Stimulated activated effector memory CD8-positive, alpha-beta T cell treated with anti-CD3 and anti-CD28 coated beads, Interleukin-12 subunit alpha, Interleukin-12 subunit beta, amount 100 ng/mL, for 72 hours (primary cell): ENCODE measurements at regions not wholly inside any gene's neighbourhood (a gene's known extent, or its start where the extent isn't known, plus 50 kb on each side); places are given as distances from the start of the nearest gene placed in this dataset.

Experiments used
- ATAC-seq: fragments of 150-1000 bp; cut with Tn5 transposase; 2 replicates; pipeline ENCODE4 v1.10.0; 2021
- DNase-seq, 2 donors: peaks; one replicate each; pipeline ENCODE4 v3.0.0; 2021 to 2022; ENCODE audit warnings: low spot score in 2 of 2
- H3K27ac Mint-ChIP-seq: one replicate; pipeline ENCODE4 v1.8.0; 2022; ENCODE audit warnings: mild to moderate bottlenecking, mixed read lengths
- H3K36me3 Mint-ChIP-seq: one replicate; pipeline ENCODE4 v1.8.0; 2022; ENCODE audit warnings: mild to moderate bottlenecking, mixed read lengths
- H3K4me1 Mint-ChIP-seq: one replicate; pipeline ENCODE4 v1.8.0; 2022; ENCODE audit warnings: mixed read lengths
- H3K4me3 Mint-ChIP-seq: one replicate; pipeline ENCODE4 v1.8.0; 2022; ENCODE audit warnings: mild to moderate bottlenecking, mixed read lengths
- H3K9me3 Mint-ChIP-seq: one replicate; pipeline ENCODE4 v1.8.0; 2022; ENCODE audit warnings: mixed read lengths

GRCh38 chr2:67839242-67839641 is 223.6 kb downstream of the C1D start:
- DNase-seq (no peak), ATAC-seq (no peak)

GRCh38 chr2:67839668-67840067 is 223.1 kb downstream of the C1D start:
- DNase-seq (no peak), ATAC-seq (no peak)
- no peaks in the 10 kb centered on the region for H3K4me1 Mint-ChIP-seq
- no peaks in the 10 kb centered on the region for H3K9me3 Mint-ChIP-seq
- H3K4me3 Mint-ChIP-seq: no peak overlapping the region
- H3K27ac Mint-ChIP-seq: no peak overlapping the region
- no peaks in the 10 kb centered on the region for H3K36me3 Mint-ChIP-seq

More at GRCh38 chr2:67839242-67839641, 223.6 kb downstream of the C1D start:
- Mint-ChIP-seq H3K27ac (no peak overlapping the region), H3K36me3 (no peaks in the 10 kb centered on the region), H3K4me1 (no peaks in the 10 kb centered on the region), H3K9me3 (no peaks in the 10 kb centered on the region), H3K4me3 (no peak overlapping the region)

- peak; percentile 67 for ATAC-seq
- no peak for DNase-seq
- Mint-ChIP-seq H3K9me3 (no peaks in the 10 kb centered on the region), H3K4me3 (no peak overlapping the region), H3K4me1 (no peaks in the 10 kb centered on the region), H3K27ac (no peak overlapping the region), H3K36me3 (no peaks in the 10 kb centered on the region)
Measured at GRCh38 chr2:67840460-67841068, 222.2 kb downstream of the C1D start.

GRCh38 chr2:67841711-67842110 is 221.1 kb downstream of the C1D start:
- no peak overlapping the region for H3K4me3 Mint-ChIP-seq
- no peak overlapping the region for H3K27ac Mint-ChIP-seq
- H3K36me3 Mint-ChIP-seq: no peaks in the 10 kb centered on the region
- DNase-seq (no peak), ATAC-seq (no peak)
- H3K9me3 Mint-ChIP-seq: no peaks in the 10 kb centered on the region
- H3K4me1 Mint-ChIP-seq: no peaks in the 10 kb centered on the region

- H3K4me3 Mint-ChIP-seq: no peak overlapping the region
- H3K4me1 Mint-ChIP-seq: no peaks in the 10 kb centered on the region
- no peak overlapping the region for H3K27ac Mint-ChIP-seq
- ATAC-seq: peak; percentile 31
- H3K36me3 Mint-ChIP-seq: no peaks in the 10 kb centered on the region
- no peaks in the 10 kb centered on the region for H3K9me3 Mint-ChIP-seq
- DNase-seq: no peak
Measured at GRCh38 chr2:67842375-67842959, 220.3 kb downstream of the C1D start.

- no peaks in the 10 kb centered on the region for H3K9me3 Mint-ChIP-seq
- H3K36me3 Mint-ChIP-seq: no peaks in the 10 kb centered on the region
- no peaks in the 10 kb centered on the region for H3K4me1 Mint-ChIP-seq
- no peak for DNase-seq
- no peak overlapping the region for H3K4me3 Mint-ChIP-seq
- no peak for ATAC-seq
- H3K27ac Mint-ChIP-seq: no peak overlapping the region
Measured at GRCh38 chr2:67844024-67844540, 218.7 kb downstream of the C1D start.

- H3K4me1 Mint-ChIP-seq: no peaks in the 10 kb centered on the region
- no peak overlapping the region for H3K4me3 Mint-ChIP-seq
- ATAC-seq (no peak), DNase-seq (no peak)
- no peaks in the 10 kb centered on the region for H3K9me3 Mint-ChIP-seq
- no peaks in the 10 kb centered on the region for H3K36me3 Mint-ChIP-seq
- H3K27ac Mint-ChIP-seq: no peak overlapping the region
Measured at GRCh38 chr2:67845621-67846369, 217.0 kb downstream of the C1D start.

- Mint-ChIP-seq H3K36me3 (no peaks in the 10 kb centered on the region), H3K4me1 (no peaks in the 10 kb centered on the region), H3K4me3 (no peak overlapping the region), H3K9me3 (no peaks in the 10 kb centered on the region), H3K27ac (no peak overlapping the region)
- ATAC-seq (no peak), DNase-seq (peak; percentile 7 to 70)
Measured at GRCh38 chr2:67846370-67847070, 216.3 kb downstream of the C1D start.

GRCh38 chr2:67848551-67849285 is 214.1 kb downstream of the C1D start:
- no peaks in the 10 kb centered on the region for H3K36me3 Mint-ChIP-seq
- no peak overlapping the region for H3K4me3 Mint-ChIP-seq
- DNase-seq (no peak), ATAC-seq (no peak)
- no peak overlapping the region for H3K27ac Mint-ChIP-seq
- H3K9me3 Mint-ChIP-seq: no peaks in the 10 kb centered on the region
- H3K4me1 Mint-ChIP-seq: no peaks in the 10 kb centered on the region

GRCh38 chr2:67851016-67851415 is 211.8 kb downstream of the C1D start:
- Mint-ChIP-seq H3K4me3 (no peak overlapping the region), H3K27ac (no peak overlapping the region), H3K36me3 (no peaks in the 10 kb centered on the region), H3K9me3 (no peaks in the 10 kb centered on the region), H3K4me1 (no peaks in the 10 kb centered on the region)
- ATAC-seq (no peak), DNase-seq (no peak)

GRCh38 chr2:67851956-67852824 is 210.6 kb downstream of the C1D start:
- Mint-ChIP-seq H3K27ac (no peak overlapping the region), H3K4me1 (no peaks in the 10 kb centered on the region), H3K9me3 (no peaks in the 10 kb centered on the region), H3K4me3 (no peak overlapping the region), H3K36me3 (no peaks in the 10 kb centered on the region)
- ATAC-seq (no peak), DNase-seq (no peak)

GRCh38 chr2:67854103-67854743 is 208.6 kb downstream of the C1D start:
- H3K4me1 Mint-ChIP-seq: no peaks in the 10 kb centered on the region
- no peak overlapping the region for H3K27ac Mint-ChIP-seq
- no peak overlapping the region for H3K4me3 Mint-ChIP-seq
- no peaks in the 10 kb centered on the region for H3K36me3 Mint-ChIP-seq
- ATAC-seq (no peak), DNase-seq (no peak)
- no peaks in the 10 kb centered on the region for H3K9me3 Mint-ChIP-seq

GRCh38 chr2:67854798-67855197 is 208.0 kb downstream of the C1D start:
- H3K9me3 Mint-ChIP-seq: no peaks in the 10 kb centered on the region
- H3K4me3 Mint-ChIP-seq: no peak overlapping the region
- ATAC-seq (no peak), DNase-seq (no peak)
- H3K36me3 Mint-ChIP-seq: no peaks in the 10 kb centered on the region
- no peaks in the 10 kb centered on the region for H3K4me1 Mint-ChIP-seq
- H3K27ac Mint-ChIP-seq: no peak overlapping the region

- H3K4me3 Mint-ChIP-seq: no peak overlapping the region
- no peaks in the 10 kb centered on the region for H3K36me3 Mint-ChIP-seq
- no peak for DNase-seq
- no peaks in the 10 kb centered on the region for H3K9me3 Mint-ChIP-seq
- no peak overlapping the region for H3K27ac Mint-ChIP-seq
- no peaks in the 10 kb centered on the region for H3K4me1 Mint-ChIP-seq
- ATAC-seq: no peak
Measured at GRCh38 chr2:67856866-67857265, 205.9 kb downstream of the C1D start.
